Nephron (organoid): ENCODE measurements at regions not wholly inside any gene's neighbourhood (a gene's known extent, or its start where the extent isn't known, plus 50 kb on each side); places are given as distances from the start of the nearest gene placed in this dataset.

Experiments
- H3K27ac Mint-ChIP-seq, 3 experiments: 2 replicates each; pipeline ENCODE4 v1.8.0; 2020; ENCODE audit warnings: mixed read lengths in 3 of 3, mild to moderate bottlenecking in 2 of 3, moderate library complexity in 1 of 3
- H3K27me3 Mint-ChIP-seq: 2 replicates; pipeline ENCODE4 v1.8.0; 2021; ENCODE audit warnings: low read depth, mild to moderate bottlenecking, moderate library complexity, mixed read lengths
- H3K36me3 Mint-ChIP-seq: 2 replicates; pipeline ENCODE4 v1.8.0; 2020; ENCODE audit warnings: low read depth, mixed read lengths
- H3K4me1 Mint-ChIP-seq: 2 replicates; pipeline ENCODE4 v1.8.0; 2020; ENCODE audit warnings: mixed read lengths
- H3K4me3 Mint-ChIP-seq, 3 experiments: 2 replicates each; pipeline ENCODE4 v1.8.0; 2020; ENCODE audit warnings: mild to moderate bottlenecking in 3 of 3, mixed read lengths in 3 of 3, moderate library complexity in 2 of 3
- H3K9me3 Mint-ChIP-seq: 2 replicates; pipeline ENCODE4 v1.8.0; 2020; ENCODE audit warnings: mixed read lengths
- TF ChIP-seq, protein P1 (sequence below), 3 experiments: fragments of 200-600 bp; sonication (generic); IDR thresholded peaks; one replicate each; pipeline ENCODE4 v1.5.0; 2021; ENCODE audit warnings: antibody characterized with exemption in 3 of 3; ENCODE audit not compliant: unreplicated experiment in 3 of 3

- H3K27me3 Mint-ChIP-seq: no peaks in the 10 kb centered on the region
- H3K27ac Mint-ChIP-seq: no peak overlapping the region
- H3K36me3 Mint-ChIP-seq: no peaks in the 10 kb centered on the region
- H3K9me3 Mint-ChIP-seq: no peaks in the 10 kb centered on the region
- TF ChIP-seq, protein P1, sequence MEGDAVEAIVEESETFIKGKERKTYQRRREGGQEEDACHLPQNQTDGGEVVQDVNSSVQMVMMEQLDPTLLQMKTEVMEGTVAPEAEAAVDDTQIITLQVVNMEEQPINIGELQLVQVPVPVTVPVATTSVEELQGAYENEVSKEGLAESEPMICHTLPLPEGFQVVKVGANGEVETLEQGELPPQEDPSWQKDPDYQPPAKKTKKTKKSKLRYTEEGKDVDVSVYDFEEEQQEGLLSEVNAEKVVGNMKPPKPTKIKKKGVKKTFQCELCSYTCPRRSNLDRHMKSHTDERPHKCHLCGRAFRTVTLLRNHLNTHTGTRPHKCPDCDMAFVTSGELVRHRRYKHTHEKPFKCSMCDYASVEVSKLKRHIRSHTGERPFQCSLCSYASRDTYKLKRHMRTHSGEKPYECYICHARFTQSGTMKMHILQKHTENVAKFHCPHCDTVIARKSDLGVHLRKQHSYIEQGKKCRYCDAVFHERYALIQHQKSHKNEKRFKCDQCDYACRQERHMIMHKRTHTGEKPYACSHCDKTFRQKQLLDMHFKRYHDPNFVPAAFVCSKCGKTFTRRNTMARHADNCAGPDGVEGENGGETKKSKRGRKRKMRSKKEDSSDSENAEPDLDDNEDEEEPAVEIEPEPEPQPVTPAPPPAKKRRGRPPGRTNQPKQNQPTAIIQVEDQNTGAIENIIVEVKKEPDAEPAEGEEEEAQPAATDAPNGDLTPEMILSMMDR (IDR thresholded peaks at IDR 0.05; ENCODE audit: unreplicated experiment in 3 of 3): no peak
- H3K4me3 Mint-ChIP-seq: no peak overlapping the region
- no peaks in the 10 kb centered on the region for H3K4me1 Mint-ChIP-seq
Measured at GRCh38 chr13:90135558-90135957, 1211.9 kb upstream of the MIR17HG start.

- Mint-ChIP-seq H3K4me1 (no peaks in the 10 kb centered on the region), H3K27me3 (no peaks in the 10 kb centered on the region), H3K27ac (no peak overlapping the region), H3K4me3 (no peak overlapping the region), H3K9me3 (no peaks in the 10 kb centered on the region), H3K36me3 (no peaks in the 10 kb centered on the region)
- TF ChIP-seq, protein P1 (IDR thresholded peaks at IDR 0.05; ENCODE audit: unreplicated experiment in 3 of 3): no peak
Measured at GRCh38 chr13:90142251-90142650, 1205.2 kb upstream of the MIR17HG start.

- H3K9me3 Mint-ChIP-seq: no peaks in the 10 kb centered on the region
- no peak overlapping the region for H3K27ac Mint-ChIP-seq
- H3K27me3 Mint-ChIP-seq: no peaks in the 10 kb centered on the region
- H3K4me1 Mint-ChIP-seq: no peaks in the 10 kb centered on the region
- no peaks in the 10 kb centered on the region for H3K36me3 Mint-ChIP-seq
- no peak overlapping the region for H3K4me3 Mint-ChIP-seq
- TF ChIP-seq, protein P1 (IDR thresholded peaks at IDR 0.05; ENCODE audit: unreplicated experiment in 3 of 3): no peak
Measured at GRCh38 chr13:90154311-90154960, 1193.1 kb upstream of the MIR17HG start.

- TF ChIP-seq, protein P1 (IDR thresholded peaks at IDR 0.05; ENCODE audit: unreplicated experiment in 3 of 3): no peak
- Mint-ChIP-seq H3K27ac (no peak overlapping the region), H3K27me3 (no peaks in the 10 kb centered on the region), H3K36me3 (no peaks in the 10 kb centered on the region), H3K9me3 (no peaks in the 10 kb centered on the region), H3K4me1 (no peaks in the 10 kb centered on the region), H3K4me3 (no peak overlapping the region)
Measured at GRCh38 chr13:90156390-90156789, 1191.1 kb upstream of the MIR17HG start.

DNA sequence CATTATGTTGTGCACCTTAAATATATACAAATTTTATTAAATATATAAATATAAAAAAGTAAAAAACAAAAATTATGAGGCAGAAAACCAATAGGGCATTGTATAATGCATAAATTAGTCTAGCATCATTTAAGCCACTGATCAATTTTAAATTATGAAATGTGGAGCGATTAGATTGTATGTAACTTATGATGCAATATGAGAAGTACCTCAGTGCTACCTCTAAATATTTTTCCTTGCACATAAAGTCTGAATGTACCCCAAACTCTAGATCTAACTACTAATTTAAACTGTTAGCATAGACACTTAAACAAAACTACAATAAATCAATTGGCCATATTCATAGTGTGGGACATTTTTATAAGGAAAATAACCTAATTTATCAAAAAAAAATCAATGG lies 1178.5 kb upstream of the MIR17HG start:
- Mint-ChIP-seq H3K4me1 (no peaks in the 10 kb centered on the region), H3K27ac (no peak overlapping the region), H3K4me3 (no peak overlapping the region), H3K36me3 (no peaks in the 10 kb centered on the region), H3K27me3 (no peaks in the 10 kb centered on the region), H3K9me3 (no peaks in the 10 kb centered on the region)
- TF ChIP-seq, protein P1 (IDR thresholded peaks at IDR 0.05; ENCODE audit: unreplicated experiment in 3 of 3): no peak

DNA sequence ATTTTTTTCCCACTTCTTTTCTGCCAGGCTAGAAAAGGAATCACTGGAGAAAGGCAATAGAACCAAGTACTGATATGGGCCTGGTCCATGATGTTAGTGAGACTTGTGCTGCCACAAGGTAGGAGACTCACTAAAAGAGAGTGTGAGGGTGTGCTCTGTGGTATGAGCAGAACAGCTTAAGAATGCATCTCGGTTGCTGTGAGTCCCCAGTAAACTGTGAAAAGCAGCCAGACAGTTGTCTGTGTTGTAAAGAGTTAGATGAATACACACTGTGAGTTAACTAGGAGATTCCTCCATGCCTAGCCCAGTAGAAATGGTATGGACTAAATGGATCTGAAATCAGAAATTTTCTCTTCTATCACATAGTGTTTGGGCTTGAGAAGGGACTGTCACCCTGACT lies 1177.3 kb upstream of the MIR17HG start:
- TF ChIP-seq, protein P1 (IDR thresholded peaks at IDR 0.05; ENCODE audit: unreplicated experiment in 3 of 3): no peak
- Mint-ChIP-seq H3K27ac (no peak overlapping the region), H3K36me3 (no peaks in the 10 kb centered on the region), H3K27me3 (no peaks in the 10 kb centered on the region), H3K4me3 (no peak overlapping the region), H3K4me1 (no peaks in the 10 kb centered on the region), H3K9me3 (no peaks in the 10 kb centered on the region)
